ENCODE measurements at regions not wholly inside any gene's neighbourhood (a gene's known extent, or its start where the extent isn't known, plus 50 kb on each side); places are given as distances from the start of the nearest gene placed in this dataset.

DNA sequence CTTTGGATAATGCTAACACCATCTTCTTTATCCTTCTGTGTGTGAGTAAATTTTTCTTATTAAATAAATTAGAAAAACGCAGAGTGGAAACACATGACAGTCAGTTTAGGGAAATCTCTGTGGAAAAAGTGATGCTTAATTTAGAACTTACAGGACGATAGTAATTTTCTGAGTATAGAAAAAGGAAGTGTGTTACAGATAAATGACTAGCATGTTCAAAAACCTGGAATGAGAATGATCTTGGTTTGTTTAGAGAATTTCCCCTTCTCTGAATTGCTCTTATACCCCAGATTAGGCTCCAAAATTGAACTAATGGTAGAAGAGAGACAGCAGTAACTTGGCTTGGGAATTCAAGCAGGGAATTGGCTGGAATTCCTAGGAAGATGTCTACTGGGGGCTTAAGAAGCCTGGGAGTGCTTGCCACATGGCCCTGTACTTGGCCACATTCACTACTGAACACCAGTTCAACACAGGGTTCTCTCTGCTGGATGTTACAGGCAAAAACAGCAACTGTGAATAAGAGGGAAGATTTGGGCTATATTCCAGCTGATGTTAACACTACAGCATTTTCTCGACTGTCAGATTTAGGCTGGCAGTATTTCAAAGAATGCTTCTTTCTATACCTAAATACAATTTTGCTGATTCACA is 1004.2 kb downstream of the TTLL7 start:
- no peak for TF ChIP-seq GATA2 (IDR thresholded peaks at IDR 0.05; ENCODE audit: low read depth, low read length)
- TF ChIP-seq GATA3 (IDR thresholded peaks at IDR 0.05; ENCODE audit: low read depth, low read length): no peak
